ENCODE measurements at regions not wholly inside any gene's neighbourhood (a gene's known extent, or its start where the extent isn't known, plus 50 kb on each side); places are given as distances from the start of the nearest gene placed in this dataset.

GRCh38 chr14:79961197-79961596, 250.1 kb downstream of the DIO2 start:
- TF ChIP-seq CTCF (IDR thresholded peaks at IDR 0.05) = no peak
- TF ChIP-seq POLR2A (IDR thresholded peaks at IDR 0.05) = no peak

Data from breast epithelium (tissue), 3 donors.